Sigmoid colon (tissue), 4 donors: ENCODE measurements at regions not wholly inside any gene's neighbourhood (a gene's known extent, or its start where the extent isn't known, plus 50 kb on each side); places are given as distances from the start of the nearest gene placed in this dataset.

Experiments used
- POLR2A ChIP-seq, 2 donors: fragments of 450-650 bp; IDR thresholded peaks; one replicate each; pipeline ENCODE4 v1.6.1; 2016; ENCODE audit warnings: antibody characterized with exemption in 2 of 2, mild to moderate bottlenecking in 2 of 2, moderate library complexity in 2 of 2
- POLR2AphosphoS5 ChIP-seq, 4 donors: sonication (generic); formaldehyde crosslinking; IDR thresholded peaks; one replicate each; pipeline ENCODE4 v1.6.1; 2017; ENCODE audit warnings: antibody characterized with exemption in 4 of 4

DNA sequence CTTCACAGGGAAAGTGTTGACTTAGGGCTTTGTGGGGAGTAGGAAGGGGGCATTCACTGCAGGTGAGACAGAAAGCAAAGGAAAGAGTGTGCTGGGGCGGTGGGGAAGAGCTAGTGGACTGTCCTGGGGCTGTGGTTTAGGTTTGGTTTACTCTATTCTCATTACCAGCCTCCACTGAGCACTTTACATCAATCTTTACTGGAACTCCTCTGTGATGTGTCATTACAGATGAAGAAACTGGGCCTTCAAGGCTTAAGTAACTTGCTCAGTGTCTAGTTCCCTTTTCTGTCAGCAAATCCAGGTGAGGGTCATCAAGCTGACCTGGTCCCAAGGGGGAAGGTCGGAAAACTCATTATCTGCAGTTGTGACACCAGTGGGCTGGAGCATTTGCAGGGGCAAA lies 120.2 kb upstream of the PFN2 start:
- TF ChIP-seq POLR2A (IDR thresholded peaks at IDR 0.05) = no peak
- no peak for TF ChIP-seq POLR2AphosphoS5 (IDR thresholded peaks at IDR 0.05)
